HEK293 (cell line): ENCODE measurements at regions not wholly inside any gene's neighbourhood (a gene's known extent, or its start where the extent isn't known, plus 50 kb on each side); places are given as distances from the start of the nearest gene placed in this dataset.

Source experiments
- TCF7L2 ChIP-seq: IDR thresholded peaks from 2 replicates; pipeline ENCODE4 v1.6.1; 2011; ENCODE audit warnings: low read depth, mild to moderate bottlenecking, inconsistent platforms, low read length, moderate library complexity, borderline replicate concordance
- ZBTB21 ChIP-seq: fragments of 450-650 bp; formaldehyde crosslinking; IDR thresholded peaks from 2 replicates; pipeline ENCODE4 v1.5.1; 2017; ENCODE audit warnings: missing biosample characterization, missing genetic modification characterization
- ZNF174 ChIP-seq: fragments of 450-650 bp; formaldehyde crosslinking; IDR thresholded peaks from 2 replicates; pipeline ENCODE4 v1.5.0; 2017; ENCODE audit warnings: missing biosample characterization, mild to moderate bottlenecking, missing genetic modification characterization
- ZNF416 ChIP-seq: fragments of 450-650 bp; formaldehyde crosslinking; IDR thresholded peaks from 2 replicates; pipeline ENCODE4 v1.5.1; 2016; ENCODE audit warnings: missing biosample characterization, missing genetic modification characterization
- ZNF48 ChIP-seq: fragments of 450-650 bp; formaldehyde crosslinking; IDR thresholded peaks from 2 replicates; pipeline ENCODE4 v1.5.1; 2016; ENCODE audit warnings: missing biosample characterization, missing genetic modification characterization
- ZNF654 ChIP-seq: fragments of 450-650 bp; formaldehyde crosslinking; IDR thresholded peaks from 2 replicates; pipeline ENCODE4 v1.5.1; 2016; ENCODE audit warnings: low read depth, missing biosample characterization, missing genetic modification characterization
- TF ChIP-seq, protein P1 (sequence below): fragments of 450-650 bp; formaldehyde crosslinking; IDR thresholded peaks from 2 replicates; pipeline ENCODE4 v1.5.1; 2016; ENCODE audit warnings: missing biosample characterization, missing genetic modification characterization
- TF ChIP-seq, protein P2 (sequence below): fragments of 450-650 bp; formaldehyde crosslinking; IDR thresholded peaks from 2 replicates; pipeline ENCODE4 v1.5.1; 2016; ENCODE audit warnings: missing biosample characterization, missing genetic modification characterization

DNA sequence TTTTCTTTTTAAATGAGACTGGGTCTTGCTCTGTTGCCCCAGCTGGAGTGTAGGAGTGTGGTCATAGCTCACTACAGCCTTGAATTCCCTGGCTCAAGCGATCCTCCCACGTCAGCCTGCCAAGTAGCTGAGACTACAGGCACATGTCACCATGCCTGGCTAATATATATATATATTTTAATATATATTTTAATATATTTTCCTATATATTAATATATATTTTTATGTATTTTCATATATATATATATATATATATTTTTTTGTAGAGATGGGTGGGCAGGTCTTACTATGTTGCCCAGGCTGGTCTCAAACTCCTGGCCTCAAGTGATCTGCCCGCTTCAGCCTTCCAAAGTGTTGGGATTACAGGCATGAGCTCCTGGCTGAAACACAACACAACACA is 144.5 kb upstream of the GATA6 start:
- no peak for TF ChIP-seq TCF7L2
- no peak for TF ChIP-seq ZNF654 (tag by site-specific recombination)
- TF ChIP-seq, protein P1, sequence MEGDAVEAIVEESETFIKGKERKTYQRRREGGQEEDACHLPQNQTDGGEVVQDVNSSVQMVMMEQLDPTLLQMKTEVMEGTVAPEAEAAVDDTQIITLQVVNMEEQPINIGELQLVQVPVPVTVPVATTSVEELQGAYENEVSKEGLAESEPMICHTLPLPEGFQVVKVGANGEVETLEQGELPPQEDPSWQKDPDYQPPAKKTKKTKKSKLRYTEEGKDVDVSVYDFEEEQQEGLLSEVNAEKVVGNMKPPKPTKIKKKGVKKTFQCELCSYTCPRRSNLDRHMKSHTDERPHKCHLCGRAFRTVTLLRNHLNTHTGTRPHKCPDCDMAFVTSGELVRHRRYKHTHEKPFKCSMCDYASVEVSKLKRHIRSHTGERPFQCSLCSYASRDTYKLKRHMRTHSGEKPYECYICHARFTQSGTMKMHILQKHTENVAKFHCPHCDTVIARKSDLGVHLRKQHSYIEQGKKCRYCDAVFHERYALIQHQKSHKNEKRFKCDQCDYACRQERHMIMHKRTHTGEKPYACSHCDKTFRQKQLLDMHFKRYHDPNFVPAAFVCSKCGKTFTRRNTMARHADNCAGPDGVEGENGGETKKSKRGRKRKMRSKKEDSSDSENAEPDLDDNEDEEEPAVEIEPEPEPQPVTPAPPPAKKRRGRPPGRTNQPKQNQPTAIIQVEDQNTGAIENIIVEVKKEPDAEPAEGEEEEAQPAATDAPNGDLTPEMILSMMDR (tag by site-specific recombination): no peak
- no peak for TF ChIP-seq ZBTB21 (tag by site-specific recombination)
- TF ChIP-seq ZNF416: no peak
- TF ChIP-seq, protein P2, sequence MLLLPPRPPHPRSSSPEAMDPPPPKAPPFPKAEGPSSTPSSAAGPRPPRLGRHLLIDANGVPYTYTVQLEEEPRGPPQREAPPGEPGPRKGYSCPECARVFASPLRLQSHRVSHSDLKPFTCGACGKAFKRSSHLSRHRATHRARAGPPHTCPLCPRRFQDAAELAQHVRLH (tag by site-specific recombination): no peak
- TF ChIP-seq ZNF48 (tag by site-specific recombination): no peak
- no peak for TF ChIP-seq ZNF174
